ENCODE measurements at regions not wholly inside any gene's neighbourhood (a gene's known extent, or its start where the extent isn't known, plus 50 kb on each side); places are given as distances from the start of the nearest gene placed in this dataset.

DNA sequence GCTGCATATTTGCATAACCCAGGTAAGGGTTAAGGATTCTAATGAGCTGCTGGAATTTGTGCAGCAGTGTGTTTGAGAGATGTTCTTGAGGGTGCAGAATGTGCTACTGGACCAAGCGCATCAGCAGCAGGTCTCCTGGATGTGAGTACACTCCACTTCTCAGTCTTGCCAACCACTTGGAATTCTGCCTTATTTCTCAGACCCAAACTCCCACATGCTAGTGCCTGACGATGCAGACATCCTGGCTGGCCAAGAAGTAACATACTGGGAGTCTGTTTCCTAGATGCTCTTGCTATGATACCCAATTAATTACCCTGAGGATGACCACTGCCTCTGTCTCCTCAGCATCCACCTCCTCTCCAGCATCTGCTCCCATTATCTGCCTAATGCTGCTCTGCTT is 186.6 kb downstream of the MOXD1 start:
- Histone ChIP-seq H3K4ac (replicated peaks; ENCODE audit: insufficient read length, low read depth, low read length) (no peak overlapping the region), H3K23ac (ENCODE audit: insufficient read length) (no peak overlapping the region), H4K5ac (ENCODE audit: insufficient read length, low read depth, low read length) (no peak overlapping the region), H3K27ac (ENCODE audit: low read depth, low read length) (no peak overlapping the region), H3K79me1 (ENCODE audit: low read depth, low read length) (no peaks in the 10 kb centered on the region), H2BK20ac (ENCODE audit: low read length) (no peak overlapping the region; the same call in 1 of the 2 replicates), H4K20me1 (replicated peaks in 1 of 2; ENCODE audit: control insufficient read depth in 1 of 2, insufficient read depth in 2 of 2, low read length in 2 of 2) (no peaks in the 10 kb centered on the region), H2AFZ (ENCODE audit: low read length) (no peak overlapping the region), H3K4me1 (replicated peaks in 1 of 4; ENCODE audit: control insufficient read depth in 3 of 4, insufficient read depth in 4 of 4, low read length in 3 of 4) (no peaks in the 10 kb centered on the region), H3K27me3 (replicated peaks in 1 of 4; ENCODE audit: control insufficient read depth in 3 of 4, extremely low read depth in 1 of 4, insufficient read depth in 3 of 4, low read length in 3 of 4) (no peaks in the 10 kb centered on the region), H3K4me2 (ENCODE audit: insufficient read depth in 1 of 2, low read depth in 2 of 2, low read length in 2 of 2) (no peak overlapping the region), H3K79me2 (ENCODE audit: control insufficient read depth in 1 of 2, insufficient read depth in 2 of 2, low read length in 2 of 2) (no peaks in the 10 kb centered on the region), H2BK15ac (ENCODE audit: low read length) (no peak overlapping the region), H2BK5ac (ENCODE audit: low read depth, low read length) (no peak overlapping the region), H3K14ac (ENCODE audit: insufficient read length) (no peak overlapping the region), H4K8ac (ENCODE audit: extremely low read depth, insufficient read depth, low read length) (no peak overlapping the region), H2AK5ac (ENCODE audit: low read depth, low read length) (no peak overlapping the region), H3K9me3 (ENCODE audit: insufficient read depth in 2 of 2, low read depth in 1 of 2, low read length in 1 of 2) (no peaks in the 10 kb centered on the region), H3K23me2 (ENCODE audit: low read depth, low read length) (no peaks in the 10 kb centered on the region), H3K36me3 (ENCODE audit: control insufficient read depth in 2 of 4, insufficient read depth in 4 of 4, low read length in 3 of 4) (no peaks in the 10 kb centered on the region), H3K56ac (replicated peaks; ENCODE audit: insufficient read length, low read depth, low read length) (no peak overlapping the region), H3K4me3 (ENCODE audit: extremely low read depth in 1 of 4, insufficient read depth in 2 of 4, low read depth in 3 of 4, low read length in 4 of 4) (no peak overlapping the region), H3K9ac (replicated peaks in 1 of 4; ENCODE audit: extremely low read depth in 1 of 4, low read depth in 3 of 4, low read length in 3 of 4) (no peak overlapping the region), H2BK12ac (ENCODE audit: low read depth, low read length) (no peak overlapping the region), H2BK120ac (replicated peaks; ENCODE audit: low read depth, low read length) (no peak overlapping the region), H4K91ac (replicated peaks; ENCODE audit: insufficient read length, low read length) (no peak overlapping the region), H3K18ac (ENCODE audit: extremely low read depth, low read length) (no peak overlapping the region)
- FAIRE-seq (no peak), DNase-seq (ENCODE audit: low read depth in 1 of 2, low spot score in 2 of 2) (no peak)
- ChIA-PET CTCF (ENCODE audit: partially characterized antibody) (interaction anchor here (1.2 kb wide), 1 partner anchor 292 kb away, joined by 3 read pairs; no protein-coding TSS in a partner anchor), POLR2A (ENCODE audit: partially characterized antibody) (interaction anchor here (1.2 kb wide), 1 partner anchor 263 kb away, joined by 3 read pairs; the partner anchor contains the start of gene CCN2)
- WGBS, 2 experiments (ENCODE audit: extremely low coverage in 1 of 2, insufficient coverage in 1 of 2, insufficient read length in 1 of 2, insufficient replicate concordance in 2 of 2, low coverage in 1 of 2, low lambda C conversion rate in 2 of 2, missing lambda C conversion rate in 1 of 2), result 93% methylated on average over 2 of the region's 2 CpGs; no CpG with 5 or more reads in 1 of the 2 experiments
- no peak for TF ChIP-seq KDM1A (IDR thresholded peaks at IDR 0.05; ENCODE audit: borderline replicate concordance, low read length)
- TF ChIP-seq SIRT6 (IDR thresholded peaks at IDR 0.05; ENCODE audit: low read length), result no peak

Data from H1 (cell line).